ENCODE measurements at regions not wholly inside any gene's neighbourhood (a gene's known extent, or its start where the extent isn't known, plus 50 kb on each side); places are given as distances from the start of the nearest gene placed in this dataset.

GRCh38 chr4:164056426-164057142 is 562.1 kb downstream of the TMA16 start:
- Histone ChIP-seq H3K9me3 (ENCODE audit: control insufficient read depth, low read depth, low read length) (no peaks in the 10 kb centered on the region), H3K14ac (ENCODE audit: insufficient read depth, low read length) (no peak overlapping the region), H3K4ac (ENCODE audit: low read depth, low read length) (no peak overlapping the region), H2AFZ (ENCODE audit: low read length) (no peak overlapping the region), H4K91ac (ENCODE audit: insufficient read length, low read depth, low read length) (no peak overlapping the region), H4K8ac (replicated peaks; ENCODE audit: insufficient read length, low read depth, low read length) (no peak overlapping the region), H2BK12ac (ENCODE audit: insufficient read length, low read depth, low read length) (no peak overlapping the region), H3K56ac (ENCODE audit: insufficient read length, low read depth, low read length) (no peak overlapping the region), H3K79me1 (ENCODE audit: insufficient read depth, low read depth, low read length, poor library complexity, severe bottlenecking) (no peaks in the 10 kb centered on the region), H3K18ac (ENCODE audit: insufficient read length, low read depth, low read length) (no peak overlapping the region), H3K27me3 (ENCODE audit: insufficient read depth, low read length) (no peaks in the 10 kb centered on the region), H2BK120ac (ENCODE audit: low read depth, low read length, poor library complexity, severe bottlenecking) (no peak overlapping the region), H3K4me1 (ENCODE audit: insufficient read depth, low read length) (no peaks in the 10 kb centered on the region), H4K20me1 (ENCODE audit: control insufficient read depth, insufficient read depth, insufficient read length) (no peaks in the 10 kb centered on the region), H2BK5ac (ENCODE audit: insufficient read length, low read length) (no peak overlapping the region), H3K9ac (ENCODE audit: extremely low read depth, insufficient read length, low read length) (no peak overlapping the region), H3T11ph (ENCODE audit: low read length) (no peak overlapping the region), H4K5ac (ENCODE audit: insufficient read length, low read depth, low read length) (no peak overlapping the region), H3K79me2 (ENCODE audit: insufficient read depth, low read length) (no peaks in the 10 kb centered on the region), H2BK20ac (ENCODE audit: low read depth, low read length, poor library complexity, severe bottlenecking) (no peak overlapping the region), H3K23me2 (ENCODE audit: insufficient read length, low read depth, low read length, poor library complexity, severe bottlenecking) (no peaks in the 10 kb centered on the region), H3K23ac (ENCODE audit: insufficient read length, low read depth, low read length) (no peak overlapping the region), H2BK15ac (ENCODE audit: low read depth, low read length) (no peak overlapping the region), H3K4me2 (ENCODE audit: insufficient read depth, insufficient read length, low read length) (no peak overlapping the region), H3K27ac (ENCODE audit: insufficient read length, low read depth, low read length) (no peak overlapping the region), H2AK5ac (ENCODE audit: insufficient read length, low read length) (no peak overlapping the region)
- no peak overlapping the region for H3K27ac Mint-ChIP-seq
- no peak overlapping the region for H3K4me3 Mint-ChIP-seq
- no CpG with 5 or more reads among the region's 6 CpGs for WGBS (ENCODE audit: extremely low coverage, insufficient read length, low lambda C conversion rate)
- H3K36me3 Mint-ChIP-seq (ENCODE audit: insufficient read depth in 1 of 3, low read depth in 3 of 3): no peaks in the 10 kb centered on the region
- no peaks in the 10 kb centered on the region for H3K4me1 Mint-ChIP-seq
- DNase-seq: no peak
- no peak for TF ChIP-seq CTCF (conservative IDR thresholded peaks at IDR 0.05)
- no peaks in the 10 kb centered on the region for H3K27me3 Mint-ChIP-seq (ENCODE audit: low read depth)
- H3K9me3 Mint-ChIP-seq: no peaks in the 10 kb centered on the region
